NCI-H526 (cell line): ENCODE measurements at regions not wholly inside any gene's neighbourhood (a gene's known extent, or its start where the extent isn't known, plus 50 kb on each side); places are given as distances from the start of the nearest gene placed in this dataset.
"Not testable (repeated sequence)": the region's sequence is repeated elsewhere in the genome, so short reads cannot be mapped to it uniquely, and the experiment has no call there.

ENCODE experiments used
- DNase-seq, 2 experiments: peaks; one replicate each; lab custom pipeline; 2025; lab: John Stamatoyannopoulos, UW

DNA sequence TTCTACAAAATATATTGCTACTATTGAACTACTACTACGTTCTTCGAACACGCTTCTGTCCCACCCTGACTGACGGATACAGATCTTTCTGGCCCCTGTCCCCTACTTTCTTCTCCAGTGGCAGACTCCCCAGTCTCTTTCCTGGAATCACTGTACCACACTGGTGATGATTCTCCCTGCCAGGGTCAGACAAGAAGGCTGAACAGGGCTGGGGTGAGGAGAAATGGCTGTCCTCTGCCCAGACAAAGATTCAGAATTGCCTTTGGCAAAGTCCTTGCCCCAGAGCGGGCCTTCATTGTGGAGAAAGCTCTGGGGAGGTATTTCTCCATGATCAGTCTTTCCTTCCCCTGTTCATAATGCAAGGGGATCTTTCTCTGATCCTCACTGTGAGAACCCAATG, 1417.1 kb downstream of the BRD1 start:
- DNase-seq, result no peak

- DNase-seq, result no peak
Observed at GRCh38 chr22:48407256-48407955, 1420.3 kb downstream of the BRD1 start.

GRCh38 chr22:48406161-48406560, 1421.5 kb downstream of the BRD1 start:
- DNase-seq, result no peak

GRCh38 chr22:48405741-48406140, 1421.9 kb downstream of the BRD1 start:
- no peak for DNase-seq

- DNase-seq, result no peak
Observed at GRCh38 chr22:48404801-48405447, 1422.7 kb downstream of the BRD1 start.

GRCh38 chr22:48403521-48404403, 1423.9 kb downstream of the BRD1 start:
- DNase-seq, result no peak

GRCh38 chr22:48402591-48403031, 1425.1 kb downstream of the BRD1 start:
- no peak for DNase-seq

DNA sequence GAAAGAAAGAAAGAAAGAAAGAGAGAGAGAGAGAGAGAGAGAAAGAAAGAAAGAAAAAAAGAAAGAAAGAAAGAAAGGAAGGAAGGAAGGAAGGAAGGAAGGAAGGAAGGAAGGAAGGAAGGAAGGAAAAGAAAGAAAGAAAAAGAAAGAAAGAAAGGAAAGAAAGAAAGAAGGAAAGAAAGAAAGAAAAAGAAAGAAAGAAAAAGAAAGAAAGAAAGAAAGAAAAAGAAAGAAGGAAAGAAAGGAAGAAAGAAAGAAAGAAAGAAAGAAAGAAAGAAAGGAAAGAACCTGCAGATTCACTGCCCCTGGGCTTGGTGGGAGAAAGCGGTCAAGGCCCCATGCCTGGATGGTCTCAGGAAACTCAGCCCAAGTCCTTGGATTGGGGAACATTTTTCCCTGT, 1426.2 kb downstream of the BRD1 start:
- DNase-seq, result not testable (repeated sequence)

GRCh38 chr22:48398181-48398905, 1429.3 kb downstream of the BRD1 start:
- DNase-seq, result no peak

- no peak for DNase-seq
Observed at GRCh38 chr22:48397531-48398180, 1430.0 kb downstream of the BRD1 start.

DNA sequence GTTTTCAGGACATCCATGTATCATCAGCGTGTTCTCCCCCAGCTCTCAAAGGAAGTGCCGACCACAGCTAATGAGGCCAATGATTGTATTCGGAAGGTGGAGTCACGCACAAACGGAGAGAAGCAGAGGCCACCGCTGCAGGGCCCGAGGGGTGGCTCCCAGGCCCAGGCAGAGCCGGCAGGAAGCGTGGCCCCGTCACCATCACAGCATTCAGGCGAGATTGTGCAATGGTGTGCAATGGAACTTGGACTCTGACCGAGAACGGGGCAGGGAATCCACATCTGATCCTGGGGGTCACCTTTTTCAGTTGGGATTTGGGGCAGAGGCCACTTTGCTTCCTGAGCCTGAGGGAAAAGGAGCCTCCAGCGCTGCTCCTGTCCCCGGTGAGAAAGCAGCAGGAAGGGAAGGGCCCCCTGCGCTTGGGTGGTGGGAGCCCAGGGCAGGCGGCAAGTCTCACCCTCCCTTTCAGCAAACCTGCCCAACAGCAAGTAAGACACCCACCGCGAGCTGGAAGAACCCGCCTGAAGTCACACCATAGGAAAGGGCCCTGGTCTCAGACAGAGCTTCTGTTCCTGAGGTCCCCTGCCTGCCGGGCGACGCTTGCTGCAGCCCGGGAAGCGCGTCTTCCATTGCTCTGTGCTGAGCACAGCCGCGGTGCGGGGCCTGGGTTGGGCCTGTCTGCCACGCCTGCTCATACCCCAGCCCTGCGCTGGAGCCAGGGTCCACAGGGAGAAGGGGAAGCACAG, 1430.7 kb downstream of the BRD1 start:
- DNase-seq, result no peak

DNA sequence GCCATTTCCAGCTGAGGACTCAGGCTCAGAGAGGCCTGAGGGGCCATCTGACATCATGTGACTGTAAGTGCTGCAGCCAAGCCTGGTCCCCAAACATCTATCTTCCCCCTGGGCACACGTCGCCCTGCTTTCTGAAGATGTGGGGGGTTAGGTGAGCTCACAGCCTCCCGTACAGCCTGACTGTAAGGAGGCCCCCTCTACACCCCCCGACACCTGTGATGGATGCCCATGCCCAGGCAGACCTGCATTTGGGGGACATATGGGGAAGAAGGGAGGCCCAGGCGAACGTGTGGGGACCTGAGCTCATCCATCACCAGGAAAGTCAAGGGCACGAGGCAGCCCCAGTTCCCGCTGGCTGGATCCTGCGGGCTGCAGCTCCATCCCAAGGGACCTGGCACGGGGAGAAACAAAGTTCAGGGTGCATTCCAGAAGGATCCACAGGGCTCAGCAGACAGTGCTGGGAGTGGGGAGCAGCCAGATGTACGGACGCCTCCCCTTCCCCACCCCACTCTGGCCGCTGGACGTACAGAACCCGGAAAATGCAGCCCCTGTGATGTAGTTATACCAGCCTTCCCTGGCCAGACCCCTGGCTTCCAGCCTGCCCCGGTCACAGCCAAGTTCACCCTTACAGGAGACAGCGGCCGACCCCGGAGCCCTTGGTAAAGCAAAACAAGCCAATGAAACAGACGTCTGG, 1431.4 kb downstream of the BRD1 start:
- no peak for DNase-seq

DNA sequence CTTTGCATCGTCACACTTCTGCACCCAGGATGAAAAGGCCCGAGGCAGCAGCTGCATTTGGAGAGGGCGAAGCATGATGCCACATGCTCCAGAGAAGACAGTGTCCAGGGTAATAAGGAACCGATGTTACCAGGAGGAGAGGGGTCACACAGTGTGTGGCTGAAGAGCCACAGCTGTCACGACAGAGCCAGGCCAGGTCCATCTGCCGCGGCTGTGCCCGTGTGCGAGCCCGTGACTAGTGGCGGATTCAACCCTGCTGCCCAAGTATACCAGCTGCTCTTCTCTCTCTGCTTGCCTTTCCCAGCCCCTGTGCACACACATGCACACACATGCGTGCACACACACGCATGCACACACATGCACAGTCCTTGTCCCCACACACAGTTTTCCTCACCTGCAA, 1432.5 kb downstream of the BRD1 start:
- DNase-seq, result no peak

DNA sequence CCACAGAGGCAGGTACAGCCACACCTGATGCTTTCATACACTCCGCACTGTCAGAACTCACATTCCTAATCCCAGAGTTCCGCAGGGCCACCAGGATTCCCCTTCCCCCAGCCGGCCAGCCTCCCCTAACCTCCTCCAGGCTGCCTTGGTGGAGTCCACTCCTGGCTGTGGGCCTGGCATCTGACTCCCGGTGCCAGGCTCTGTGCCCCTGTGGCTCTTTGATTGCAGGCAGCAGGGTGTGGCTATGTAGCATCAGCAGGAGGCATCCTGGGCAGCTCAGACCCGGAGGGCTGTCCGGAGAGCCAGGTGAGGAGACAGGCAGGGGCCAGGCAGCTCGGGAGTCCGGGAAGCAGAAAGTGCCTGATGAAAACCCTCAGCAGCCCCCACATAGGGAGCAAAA, 1432.9 kb downstream of the BRD1 start:
- DNase-seq, result no peak

- no peak for DNase-seq
Observed at GRCh38 chr22:48393885-48394284, 1433.8 kb downstream of the BRD1 start.

DNA sequence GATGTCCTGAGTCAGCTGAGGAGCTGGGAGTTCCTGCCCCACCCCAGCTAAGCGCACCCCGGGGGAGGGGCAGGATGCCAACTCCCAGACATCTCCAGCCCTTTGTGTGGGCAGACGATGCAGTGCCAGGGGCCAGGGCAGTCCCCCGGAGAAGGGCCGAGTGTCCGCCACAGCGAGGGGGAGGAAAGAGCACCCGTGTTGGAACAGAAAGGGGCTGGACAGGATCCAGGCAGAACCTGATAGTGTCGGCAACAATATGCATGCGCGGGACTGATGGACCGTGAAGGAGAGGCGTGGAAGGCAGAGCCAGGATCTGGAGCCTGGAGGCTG, 1434.7 kb downstream of the BRD1 start:
- DNase-seq, result peak in 1 of 2 experiments; percentile 31

GRCh38 chr22:48391820-48392219, 1435.9 kb downstream of the BRD1 start:
- DNase-seq, result no peak

DNA sequence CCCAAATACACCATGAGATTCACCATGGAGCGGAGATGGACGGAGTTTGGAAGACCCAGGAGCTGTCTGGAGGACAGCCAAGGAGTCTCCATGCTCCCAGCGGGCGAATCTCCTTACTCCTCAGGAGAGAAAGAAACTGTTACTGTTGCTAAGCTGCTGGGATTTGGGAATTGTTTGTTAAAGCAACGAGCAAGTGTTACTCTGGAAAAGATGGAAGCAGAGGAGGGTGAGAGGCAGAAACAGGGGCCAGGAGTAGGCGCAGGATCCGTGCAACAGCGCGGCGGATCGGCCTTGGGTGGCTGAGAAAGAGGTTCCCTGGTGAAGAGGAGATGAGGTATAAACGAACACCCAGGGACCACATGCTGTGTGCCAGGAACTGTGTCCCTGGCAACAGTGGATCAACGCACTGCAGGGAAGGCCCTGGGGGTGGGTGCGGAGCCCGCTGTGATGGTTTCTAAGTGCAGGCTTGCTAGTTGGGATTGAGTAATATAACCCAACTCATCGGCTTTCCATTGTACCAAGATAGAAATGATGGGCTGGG, 1436.4 kb downstream of the BRD1 start:
- no peak for DNase-seq

DNA sequence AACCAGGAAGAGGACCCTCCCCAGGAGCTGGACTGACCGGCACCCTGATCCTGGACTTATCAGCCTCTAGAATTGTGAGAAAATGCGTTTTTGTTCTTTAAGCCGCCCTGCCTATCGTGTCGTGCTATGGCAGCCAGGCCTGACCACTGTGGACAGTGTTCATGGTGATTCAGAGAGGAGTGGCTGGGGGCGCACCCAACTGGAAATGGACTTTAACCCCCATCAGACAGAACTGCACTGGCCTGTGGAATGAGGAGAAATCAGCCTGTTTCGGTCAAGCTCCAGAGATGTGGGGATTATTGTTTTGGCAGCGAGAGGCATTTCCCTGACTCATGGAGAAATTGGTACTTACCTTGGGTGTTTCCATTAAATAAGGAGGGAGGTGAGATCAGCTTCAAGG, 1437.8 kb downstream of the BRD1 start:
- no peak for DNase-seq

DNA sequence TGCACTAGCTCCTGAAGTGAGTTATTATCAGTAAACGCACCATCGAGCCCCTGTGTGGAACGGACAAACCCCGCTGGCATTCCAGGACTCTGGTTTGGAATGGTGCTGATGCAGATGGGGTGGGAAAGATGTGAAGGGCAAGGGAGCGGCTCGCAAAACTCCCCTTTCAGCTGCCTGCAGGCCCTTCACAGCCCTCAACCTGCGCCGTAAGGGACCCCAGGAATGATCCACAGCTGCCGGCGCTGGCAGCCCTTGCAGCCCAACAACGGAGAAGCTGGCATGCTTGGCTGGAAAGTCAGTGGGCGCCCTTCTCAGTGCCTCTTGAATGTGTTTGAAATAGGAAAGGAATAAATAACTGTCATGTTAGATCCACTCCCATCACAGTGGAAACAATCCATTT, 1445.5 kb downstream of the BRD1 start:
- no peak for DNase-seq
